CD4-positive, alpha-beta T cell (primary cell): ENCODE measurements at regions not wholly inside any gene's neighbourhood (a gene's known extent, or its start where the extent isn't known, plus 50 kb on each side); places are given as distances from the start of the nearest gene placed in this dataset.

Experiments used
- ATAC-seq: fragments of 200-7000 bp; cut with Tn5 transposase; one replicate; pipeline ENCODE4 v1.10.0; 2022; ENCODE audit warnings: mild to moderate bottlenecking; ENCODE audit not compliant: poor library complexity
- CTCF ChIA-PET: fragments of 350-600 bp; sonication (Branson Sonifier 250); formaldehyde crosslinking; loops from one replicate; lab custom pipeline; 2021; ENCODE audit warnings: antibody characterized with exemption, inconsistent platforms; lab: Charles Lee
- POLR2A ChIA-PET: fragments of 350-600 bp; sonication (Branson Sonifier 250); formaldehyde crosslinking; loops from one replicate; lab custom pipeline; 2021; ENCODE audit warnings: antibody characterized with exemption, inconsistent platforms; lab: Charles Lee
- DNase-seq, 14 experiments: peaks; one replicate each; pipeline ENCODE4 v3.0.0-alpha.2; 2013 to 2020; ENCODE audit warnings: mixed read lengths in 2 of 14
- H3K27ac ChIP-seq, 2 donors: one replicate each; pipeline versions ENCODE4 v1.5.1 to v1.7.0; 2013; ENCODE audit warnings: low read length in 2 of 2, low read depth in 1 of 2, mild to moderate bottlenecking in 1 of 2
- H3K27me3 ChIP-seq, 2 experiments: 1 replicate in 1 of 2; 2 replicates in 1 of 2; pipeline versions ENCODE4 v1.6.1 to v1.7.0; 2013; ENCODE audit warnings: low read length in 2 of 2, control low read depth in 1 of 2, mild to moderate bottlenecking in 1 of 2, moderate library complexity in 1 of 2; ENCODE audit not compliant: insufficient read depth in 2 of 2, control insufficient read depth in 1 of 2
- H3K36me3 ChIP-seq: one replicate; pipeline ENCODE4 v1.6.1; 2013; ENCODE audit warnings: low read length, control low read depth; ENCODE audit not compliant: insufficient read depth
- H3K4me1 ChIP-seq: one replicate; pipeline ENCODE4 v1.6.1; 2013; ENCODE audit warnings: low read length, control low read depth; ENCODE audit not compliant: insufficient read depth
- H3K4me3 ChIP-seq: one replicate; pipeline ENCODE4 v1.5.1; 2013; ENCODE audit warnings: mild to moderate bottlenecking, low read length, moderate library complexity
- H3K9me3 ChIP-seq, 2 experiments: 1 replicate in 1 of 2; 2 replicates in 1 of 2; pipeline versions ENCODE4 v1.6.1 to v1.7.0; 2013; ENCODE audit warnings: low read length in 2 of 2, mild to moderate bottlenecking in 2 of 2, control low read depth in 1 of 2, moderate library complexity in 1 of 2; ENCODE audit not compliant: control insufficient read depth in 1 of 2, insufficient read depth in 1 of 2
- H3K27ac Mint-ChIP-seq: one replicate; pipeline ENCODE4 v1.8.0; 2020; ENCODE audit warnings: mixed read lengths
- H3K27me3 Mint-ChIP-seq: one replicate; pipeline ENCODE4 v1.8.0; 2021; ENCODE audit warnings: mixed read lengths
- H3K36me3 Mint-ChIP-seq: one replicate; pipeline ENCODE4 v1.8.0; 2021; ENCODE audit warnings: low read depth, mixed read lengths
- H3K4me1 Mint-ChIP-seq: one replicate; pipeline ENCODE4 v1.8.0; 2021; ENCODE audit warnings: low read depth, mixed read lengths
- H3K4me3 Mint-ChIP-seq: one replicate; pipeline ENCODE4 v1.8.0; 2020; ENCODE audit warnings: mild to moderate bottlenecking, mixed read lengths
- H3K9me3 Mint-ChIP-seq: one replicate; pipeline ENCODE4 v1.8.0; 2020; ENCODE audit warnings: mixed read lengths
- intact Hi-C, 2 experiments: fragments of 100-400 bp; cut with DNase I in 1 of 2; cut with micrococcal nuclease in 1 of 2; formaldehyde crosslinking; loops; one replicate each; pipeline versions ENCODE4 v1.15.1 to v1.9.0; 2023 to 2025; cut with DNase I, micrococcal nuclease
- TF ChIP-seq, protein P1 (sequence below): fragments of 200-600 bp; IDR thresholded peaks from one replicate; pipeline ENCODE4 v1.8.0; 2022; ENCODE audit warnings: antibody characterized with exemption, mild to moderate bottlenecking

DNA sequence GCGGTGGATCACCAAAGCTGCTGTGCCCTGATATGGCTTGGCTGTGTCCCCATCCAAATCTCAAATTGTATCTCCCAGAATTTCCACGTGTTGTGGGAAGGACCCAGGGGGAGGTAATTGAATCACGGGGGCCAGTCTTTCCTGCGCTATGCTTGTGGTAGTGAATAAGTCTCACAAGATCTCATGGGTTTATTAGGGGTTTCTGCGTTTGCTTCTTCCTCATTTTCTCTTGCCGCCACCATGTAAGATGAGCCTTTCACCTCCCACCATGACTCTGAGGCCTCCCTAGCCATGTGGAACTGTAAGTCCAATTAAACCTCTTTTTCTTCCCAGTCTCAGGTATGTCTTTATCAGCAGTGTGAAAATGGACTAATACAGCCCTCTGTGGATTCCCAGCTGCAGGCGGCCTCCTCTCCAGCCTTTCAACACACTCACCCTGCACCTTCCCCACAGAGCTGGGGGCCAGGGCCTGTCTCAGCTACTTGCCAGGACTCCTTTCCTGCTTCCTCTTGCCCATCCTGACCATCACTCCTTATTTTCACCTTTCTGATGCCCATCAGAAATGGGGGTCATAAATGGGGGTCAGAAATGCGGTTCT lies 57.2 kb upstream of the TOMM7 start:
- Histone ChIP-seq H3K4me1 (no peaks in the 10 kb centered on the region), H3K27ac (no peak overlapping the region), H3K4me3 (no peak overlapping the region), H3K9me3 (no peaks in the 10 kb centered on the region), H3K36me3 (no peaks in the 10 kb centered on the region), H3K27me3 (no peaks in the 10 kb centered on the region)
- ChIA-PET CTCF (no interaction called here), POLR2A (no interaction called here)
- no peaks in the 10 kb centered on the region for H3K9me3 Mint-ChIP-seq
- DNase-seq (no peak), ATAC-seq (no peak)
- no peak overlapping the region for H3K4me3 Mint-ChIP-seq
- no peak overlapping the region for H3K27ac Mint-ChIP-seq
- intact Hi-C loops, result no loop called here
- no peaks in the 10 kb centered on the region for H3K4me1 Mint-ChIP-seq
- TF ChIP-seq, protein P1, sequence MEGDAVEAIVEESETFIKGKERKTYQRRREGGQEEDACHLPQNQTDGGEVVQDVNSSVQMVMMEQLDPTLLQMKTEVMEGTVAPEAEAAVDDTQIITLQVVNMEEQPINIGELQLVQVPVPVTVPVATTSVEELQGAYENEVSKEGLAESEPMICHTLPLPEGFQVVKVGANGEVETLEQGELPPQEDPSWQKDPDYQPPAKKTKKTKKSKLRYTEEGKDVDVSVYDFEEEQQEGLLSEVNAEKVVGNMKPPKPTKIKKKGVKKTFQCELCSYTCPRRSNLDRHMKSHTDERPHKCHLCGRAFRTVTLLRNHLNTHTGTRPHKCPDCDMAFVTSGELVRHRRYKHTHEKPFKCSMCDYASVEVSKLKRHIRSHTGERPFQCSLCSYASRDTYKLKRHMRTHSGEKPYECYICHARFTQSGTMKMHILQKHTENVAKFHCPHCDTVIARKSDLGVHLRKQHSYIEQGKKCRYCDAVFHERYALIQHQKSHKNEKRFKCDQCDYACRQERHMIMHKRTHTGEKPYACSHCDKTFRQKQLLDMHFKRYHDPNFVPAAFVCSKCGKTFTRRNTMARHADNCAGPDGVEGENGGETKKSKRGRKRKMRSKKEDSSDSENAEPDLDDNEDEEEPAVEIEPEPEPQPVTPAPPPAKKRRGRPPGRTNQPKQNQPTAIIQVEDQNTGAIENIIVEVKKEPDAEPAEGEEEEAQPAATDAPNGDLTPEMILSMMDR, result no peak
- H3K27me3 Mint-ChIP-seq, result no peaks in the 10 kb centered on the region
- H3K36me3 Mint-ChIP-seq, result no peaks in the 10 kb centered on the region

DNA sequence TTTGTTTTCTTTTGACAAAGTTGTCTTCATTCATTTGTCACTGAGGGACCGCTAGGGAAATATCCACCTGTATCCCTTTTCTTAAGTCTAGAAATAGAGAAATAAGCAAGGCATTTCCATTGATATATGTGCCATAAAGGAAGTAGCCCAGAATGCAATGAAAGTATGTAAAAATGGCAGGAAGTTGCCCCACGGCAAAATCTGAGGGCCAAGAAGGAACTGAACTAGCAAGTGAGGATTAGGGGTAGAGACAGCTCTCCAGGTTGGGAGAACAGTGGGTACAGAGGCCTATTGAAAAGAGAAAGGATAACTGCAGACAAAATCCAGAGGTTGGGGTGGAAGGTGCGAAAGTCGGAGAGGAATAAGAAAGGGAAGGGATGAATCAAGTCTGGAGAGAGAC lies 56.6 kb upstream of the TOMM7 start:
- no peaks in the 10 kb centered on the region for H3K4me1 ChIP-seq
- H3K4me3 Mint-ChIP-seq, result no peak overlapping the region
- H3K9me3 Mint-ChIP-seq, result no peaks in the 10 kb centered on the region
- intact Hi-C loops, result no loop called here
- ChIA-PET POLR2A (no interaction called here), CTCF (no interaction called here)
- H3K27ac Mint-ChIP-seq, result no peak overlapping the region
- H3K27me3 Mint-ChIP-seq, result no peaks in the 10 kb centered on the region
- no peaks in the 10 kb centered on the region for H3K27me3 ChIP-seq
- H3K36me3 ChIP-seq, result no peaks in the 10 kb centered on the region
- H3K27ac ChIP-seq, result no peak overlapping the region
- H3K9me3 ChIP-seq, result no peaks in the 10 kb centered on the region
- H3K36me3 Mint-ChIP-seq, result no peaks in the 10 kb centered on the region
- TF ChIP-seq, protein P1, result no peak
- no peak for ATAC-seq
- DNase-seq, result no peak
- H3K4me1 Mint-ChIP-seq, result no peaks in the 10 kb centered on the region
- H3K4me3 ChIP-seq, result no peak overlapping the region

DNA sequence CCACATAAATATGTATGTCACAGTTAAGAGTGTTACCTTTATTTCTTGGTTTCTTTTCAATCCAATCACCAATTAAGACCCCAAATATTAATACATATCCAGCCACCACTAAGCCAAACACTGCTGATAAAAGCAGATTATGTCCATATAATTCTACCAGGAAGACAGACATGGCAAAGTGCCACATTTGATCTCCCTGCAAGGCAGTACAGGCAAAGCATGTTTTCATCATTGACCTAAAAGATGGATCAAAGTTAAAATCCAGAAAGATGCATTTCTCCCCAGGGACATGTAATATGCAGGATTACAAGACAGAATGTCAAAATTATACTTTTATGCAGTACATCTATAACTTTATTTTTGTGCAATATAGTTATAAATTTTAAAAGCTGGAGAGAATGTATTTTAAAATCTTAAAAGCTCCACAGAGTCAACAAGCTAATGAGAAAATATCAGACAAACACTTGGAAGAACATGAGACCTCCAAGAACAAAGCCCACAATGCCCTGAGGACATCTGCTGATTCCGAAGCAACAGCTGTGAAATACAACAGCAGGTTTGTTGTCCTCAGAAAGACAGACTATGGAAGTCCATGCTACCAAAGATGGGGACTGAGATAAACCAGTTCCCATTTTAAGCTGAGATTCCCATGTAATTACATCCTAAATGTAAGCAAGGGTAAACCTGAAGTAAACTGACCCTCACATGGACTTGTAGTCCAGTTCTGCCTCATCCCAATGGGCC lies 54.5 kb upstream of the TOMM7 start:
- H3K4me3 Mint-ChIP-seq, result no peak overlapping the region
- no peaks in the 10 kb centered on the region for H3K4me1 Mint-ChIP-seq
- no peaks in the 10 kb centered on the region for H3K36me3 Mint-ChIP-seq
- no peak overlapping the region for H3K27ac Mint-ChIP-seq
- no peaks in the 10 kb centered on the region for H3K27me3 ChIP-seq
- ChIA-PET POLR2A (no interaction called here), CTCF (interaction anchor here (0.9 to 1.0 kb wide), 2 partner anchors 10 to 12 kb away, joined by 4 to 7 read pairs; no protein-coding TSS in a partner anchor)
- intact Hi-C loops, result no loop called here
- DNase-seq (no peak), ATAC-seq (no peak)
- H3K27ac ChIP-seq, result no peak overlapping the region
- H3K4me3 ChIP-seq, result no peak overlapping the region
- TF ChIP-seq, protein P1, result no peak
- no peaks in the 10 kb centered on the region for H3K36me3 ChIP-seq
- no peaks in the 10 kb centered on the region for H3K9me3 Mint-ChIP-seq
- H3K4me1 ChIP-seq, result no peaks in the 10 kb centered on the region
- no peaks in the 10 kb centered on the region for H3K9me3 ChIP-seq
- H3K27me3 Mint-ChIP-seq, result no peaks in the 10 kb centered on the region
